ENCODE measurements at regions not wholly inside any gene's neighbourhood (a gene's known extent, or its start where the extent isn't known, plus 50 kb on each side); places are given as distances from the start of the nearest gene placed in this dataset.

- Histone ChIP-seq H3K27ac (ENCODE audit: low read depth, low read length) (no peak overlapping the region), H3K79me2 (ENCODE audit: insufficient read depth, low read length) (no peaks in the 10 kb centered on the region), H3K4me3 (replicated peaks in 1 of 2; ENCODE audit: low read depth in 1 of 2, low read length in 2 of 2) (no peak overlapping the region), H2AFZ (ENCODE audit: low read depth, low read length, poor library complexity, severe bottlenecking) (no peak overlapping the region), H3K9me3 (ENCODE audit: control insufficient read depth in 1 of 2, insufficient read depth in 1 of 2, low read depth in 1 of 2, low read length in 2 of 2) (no peaks in the 10 kb centered on the region), H3K4me2 (ENCODE audit: low read length) (no peak overlapping the region), H3K27me3 (ENCODE audit: insufficient read depth, low read length) (peaks cover 30% of the 10 kb centered on the region; the same call in 1 of the 2 replicates), H3K4me1 (ENCODE audit: control insufficient read depth in 1 of 2, insufficient read depth in 2 of 2, low read length in 2 of 2) (no peaks in the 10 kb centered on the region), H3K9ac (ENCODE audit: low read length) (no peak overlapping the region), H3K36me3 (ENCODE audit: control insufficient read depth in 1 of 2, insufficient read depth in 2 of 2, low read length in 2 of 2) (no peaks in the 10 kb centered on the region), H3K9me2 (ENCODE audit: insufficient read depth) (0 out of 2 replicates have a peak, but pooled peaks cover 3% of the 10 kb centered on the region), H4K20me1 (ENCODE audit: insufficient read depth) (no peaks in the 10 kb centered on the region)
- BruUV-seq (replicated peaks) = no TSS peak
- ChIA-PET CTCF (no interaction called here), POLR2A (no interaction called here), RAD21 (ENCODE audit: low non-redundant PET in 1 of 2, low total read pairs in 2 of 2, uncharacterized antibody in 2 of 2, unreplicated experiment in 2 of 2) (no interaction called here)
- intact Hi-C loops (cut with micrococcal nuclease) = no loop called here
- TF ChIP-seq SIN3A (IDR thresholded peaks at IDR 0.05; ENCODE audit: low read depth) = no peak
- no peak for TF ChIP-seq SRF (IDR thresholded peaks at IDR 0.05; ENCODE audit: low read depth)
- TF ChIP-seq ZFX (IDR thresholded peaks at IDR 0.05) = no peak
- TF ChIP-seq CBX3 (IDR thresholded peaks at IDR 0.05; ENCODE audit: low read depth) = no peak
- no peak for TF ChIP-seq POLR2AphosphoS5 (IDR thresholded peaks at IDR 0.05; ENCODE audit: low read depth, low read length)
- no peak for TF ChIP-seq RAD21 (IDR thresholded peaks at IDR 0.05; ENCODE audit: low read depth)
- TF ChIP-seq EZH2phosphoT487 (IDR thresholded peaks at IDR 0.05; ENCODE audit: borderline replicate concordance) = no peak
- TF ChIP-seq JUND (IDR thresholded peaks at IDR 0.05) = no peak
- TF ChIP-seq YY1 (IDR thresholded peaks at IDR 0.05; ENCODE audit: extremely low read depth, insufficient replicate concordance, low read depth, low read length) = no peak
- no peak for TF ChIP-seq EZH2 (IDR thresholded peaks at IDR 0.05)
- TF ChIP-seq CEBPB (IDR thresholded peaks at IDR 0.05; ENCODE audit: low read depth) = no peak
- no peak for TF ChIP-seq SP1 (IDR thresholded peaks at IDR 0.05; ENCODE audit: low read depth)
- TF ChIP-seq FOSL1 (IDR thresholded peaks at IDR 0.05; ENCODE audit: low read depth) = no peak
- ATAC-seq (no peak), DNase-seq (ENCODE audit: low read depth, low spot score) (no peak)
Observed at GRCh38 chr10:128645486-128645885, 519.3 kb upstream of the MKI67 start.

DNA sequence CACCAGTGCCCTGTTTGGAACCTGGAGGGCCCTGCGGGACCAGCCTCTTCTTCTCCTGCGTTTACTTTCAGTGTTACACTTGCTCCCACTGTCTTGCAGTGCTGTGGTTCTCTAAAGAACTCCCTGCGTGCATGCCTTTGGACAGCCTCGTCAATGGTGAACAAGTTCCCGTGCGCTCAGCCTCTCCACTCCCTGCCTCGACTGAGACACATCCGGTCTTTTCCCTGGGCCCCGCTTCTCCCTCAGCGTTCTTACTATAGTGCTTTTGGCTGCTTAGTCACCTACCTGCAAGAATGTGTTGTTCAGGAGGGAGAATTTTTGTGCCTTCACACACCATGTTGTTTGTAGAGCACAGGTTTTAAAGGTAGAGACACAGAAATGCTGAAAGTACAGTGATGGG lies 520.7 kb upstream of the MKI67 start:
- no peaks in the 10 kb centered on the region for H3K79me2 ChIP-seq (ENCODE audit: insufficient read depth, low read length)
- H3K27me3 ChIP-seq (ENCODE audit: insufficient read depth, low read length) = peaks cover 27% of the 10 kb centered on the region
- no peaks in the 10 kb centered on the region for H3K4me1 ChIP-seq (ENCODE audit: control insufficient read depth in 1 of 2, insufficient read depth in 2 of 2, low read length in 2 of 2)
- ATAC-seq (no peak), DNase-seq (ENCODE audit: low read depth, low spot score) (no peak)
- no peak overlapping the region for H3K9ac ChIP-seq (ENCODE audit: low read length)
- no peak overlapping the region for H3K4me2 ChIP-seq (ENCODE audit: low read length)
- no peak overlapping the region for H2AFZ ChIP-seq (ENCODE audit: low read depth, low read length, poor library complexity, severe bottlenecking)
- RAD21 ChIA-PET (ENCODE audit: low non-redundant PET in 1 of 2, low total read pairs in 2 of 2, uncharacterized antibody in 2 of 2, unreplicated experiment in 2 of 2) = no interaction called here
- no peak overlapping the region for H3K27ac ChIP-seq (ENCODE audit: low read depth, low read length)
- H4K20me1 ChIP-seq (ENCODE audit: insufficient read depth) = no peaks in the 10 kb centered on the region
- no peaks in the 10 kb centered on the region for H3K9me3 ChIP-seq (ENCODE audit: control insufficient read depth in 1 of 2, insufficient read depth in 1 of 2, low read depth in 1 of 2, low read length in 2 of 2)
- POLR2A ChIA-PET = no interaction called here
- 0 out of 2 replicates have a peak, but pooled peaks cover 3% of the 10 kb centered on the region for H3K9me2 ChIP-seq (ENCODE audit: insufficient read depth)
- CTCF ChIA-PET = no interaction called here
- H3K36me3 ChIP-seq (ENCODE audit: control insufficient read depth in 1 of 2, insufficient read depth in 2 of 2, low read length in 2 of 2) = no peaks in the 10 kb centered on the region
- H3K4me3 ChIP-seq (replicated peaks in 1 of 2; ENCODE audit: low read depth in 1 of 2, low read length in 2 of 2) = no peak overlapping the region
- intact Hi-C loops (cut with micrococcal nuclease) = no loop called here
- no TSS peak for BruUV-seq (replicated peaks)
- TF ChIP-seq ELF1 (IDR thresholded peaks at IDR 0.05; ENCODE audit: borderline replicate concordance, low read depth) = no peak
- no peak for TF ChIP-seq RAD21 (IDR thresholded peaks at IDR 0.05; ENCODE audit: low read depth)
- TF ChIP-seq EGR1 (IDR thresholded peaks at IDR 0.05; ENCODE audit: low read depth) = no peak
- no peak for TF ChIP-seq YY1 (IDR thresholded peaks at IDR 0.05; ENCODE audit: extremely low read depth, insufficient replicate concordance, low read depth, low read length)
- no peak for TF ChIP-seq EZH2 (IDR thresholded peaks at IDR 0.05)
- TF ChIP-seq ATF3 (IDR thresholded peaks at IDR 0.05) = no peak
- TF ChIP-seq FOSL1 (IDR thresholded peaks at IDR 0.05; ENCODE audit: low read depth) = no peak
- no peak for TF ChIP-seq REST (IDR thresholded peaks at IDR 0.05; ENCODE audit: low read depth)
- TF ChIP-seq, protein P1, sequence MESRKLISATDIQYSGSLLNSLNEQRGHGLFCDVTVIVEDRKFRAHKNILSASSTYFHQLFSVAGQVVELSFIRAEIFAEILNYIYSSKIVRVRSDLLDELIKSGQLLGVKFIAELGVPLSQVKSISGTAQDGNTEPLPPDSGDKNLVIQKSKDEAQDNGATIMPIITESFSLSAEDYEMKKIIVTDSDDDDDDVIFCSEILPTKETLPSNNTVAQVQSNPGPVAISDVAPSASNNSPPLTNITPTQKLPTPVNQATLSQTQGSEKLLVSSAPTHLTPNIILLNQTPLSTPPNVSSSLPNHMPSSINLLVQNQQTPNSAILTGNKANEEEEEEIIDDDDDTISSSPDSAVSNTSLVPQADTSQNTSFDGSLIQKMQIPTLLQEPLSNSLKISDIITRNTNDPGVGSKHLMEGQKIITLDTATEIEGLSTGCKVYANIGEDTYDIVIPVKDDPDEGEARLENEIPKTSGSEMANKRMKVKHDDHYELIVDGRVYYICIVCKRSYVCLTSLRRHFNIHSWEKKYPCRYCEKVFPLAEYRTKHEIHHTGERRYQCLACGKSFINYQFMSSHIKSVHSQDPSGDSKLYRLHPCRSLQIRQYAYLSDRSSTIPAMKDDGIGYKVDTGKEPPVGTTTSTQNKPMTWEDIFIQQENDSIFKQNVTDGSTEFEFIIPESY (IDR thresholded peaks at IDR 0.05; ENCODE audit: extremely low read depth, insufficient replicate concordance, low read length) = no peak
- no peak for TF ChIP-seq EZH2phosphoT487 (IDR thresholded peaks at IDR 0.05; ENCODE audit: borderline replicate concordance)
- no peak for TF ChIP-seq SP1 (IDR thresholded peaks at IDR 0.05; ENCODE audit: low read depth)
